BE2C (cell line): ENCODE measurements at regions not wholly inside any gene's neighbourhood (a gene's known extent, or its start where the extent isn't known, plus 50 kb on each side); places are given as distances from the start of the nearest gene placed in this dataset.
"Not testable (repeated sequence)": the region's sequence is repeated elsewhere in the genome, so short reads cannot be mapped to it uniquely, and the experiment has no call there.

Experiments
- DNase-seq: peaks from one replicate; pipeline ENCODE4 v3.0.0-alpha.2; 2020
- H3K27me3 ChIP-seq: fragments of 250-450 bp; sonication (Bioruptor Pico); 2 replicates; pipeline ENCODE4 v1.5.1; 2020; ENCODE audit warnings: mild to moderate bottlenecking
- H3K36me3 ChIP-seq: fragments of 250-450 bp; sonication (Bioruptor Pico); 2 replicates; pipeline ENCODE4 v1.5.1; 2020; ENCODE audit warnings: mild to moderate bottlenecking
- H3K4me1 ChIP-seq: fragments of 250-450 bp; sonication (Bioruptor Pico); 2 replicates; pipeline ENCODE4 v1.5.1; 2020
- H3K4me3 ChIP-seq: 2 replicates; pipeline ENCODE4 v1.5.1; 2011; ENCODE audit warnings: low read depth, low read length
- H3K9me3 ChIP-seq: fragments of 250-450 bp; sonication (Bioruptor Pico); 2 replicates; pipeline ENCODE4 v1.5.1; 2020
- CTCF ChIP-seq: IDR thresholded peaks from 2 replicates; pipeline ENCODE4 v1.5.1; 2012; ENCODE audit warnings: mild to moderate bottlenecking, low read depth, low read length

DNA sequence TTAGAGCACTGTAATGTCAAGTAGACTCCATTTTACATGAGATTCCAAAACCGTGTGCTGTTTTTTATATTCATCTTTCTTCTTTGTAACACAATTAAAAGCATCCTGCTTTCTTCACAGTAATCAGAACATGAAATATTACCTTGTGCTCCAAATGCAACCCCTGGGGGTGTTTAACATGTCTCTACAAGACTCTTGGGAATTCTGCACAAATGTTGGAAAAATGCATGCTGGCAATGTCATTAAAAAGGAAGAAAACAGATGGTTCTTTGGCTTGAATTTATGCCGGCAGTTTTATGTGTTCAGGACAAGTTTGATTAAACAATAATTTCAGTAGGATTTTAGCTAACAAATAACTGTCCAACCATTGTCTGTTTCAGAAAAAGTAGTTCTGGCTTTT lies 159.1 kb downstream of the LIG4 start:
- DNase-seq = no peak
- TF ChIP-seq CTCF = no peak
- Histone ChIP-seq H3K4me1 (peaks cover 4% of the 10 kb centered on the region), H3K4me3 (no peak overlapping the region), H3K36me3 (no peaks in the 10 kb centered on the region), H3K9me3 (no peaks in the 10 kb centered on the region), H3K27me3 (no peaks in the 10 kb centered on the region)

- no peak overlapping the region for H3K4me3 ChIP-seq
- H3K36me3 ChIP-seq = no peaks in the 10 kb centered on the region
- H3K4me1 ChIP-seq = peaks cover 3% of the 10 kb centered on the region; the same call in 1 of the 2 replicates
- no peak for DNase-seq
- no peaks in the 10 kb centered on the region for H3K9me3 ChIP-seq
- no peaks in the 10 kb centered on the region for H3K27me3 ChIP-seq
- no peak for TF ChIP-seq CTCF
Observed at GRCh38 chr13:108049211-108049610, 166.1 kb downstream of the LIG4 start.

- no peak for TF ChIP-seq CTCF
- H3K4me3 ChIP-seq = no peak overlapping the region
- no peak for DNase-seq
- H3K36me3 ChIP-seq = no peaks in the 10 kb centered on the region
- no peaks in the 10 kb centered on the region for H3K27me3 ChIP-seq
- no peaks in the 10 kb centered on the region for H3K9me3 ChIP-seq
- peaks cover 3% of the 10 kb centered on the region; the same call in 1 of the 2 replicates for H3K4me1 ChIP-seq
Observed at GRCh38 chr13:108044954-108045353, 170.4 kb downstream of the LIG4 start.

GRCh38 chr13:108042866-108043265 lies 172.5 kb downstream of the LIG4 start:
- not testable (repeated sequence) for H3K4me3 ChIP-seq, H3K36me3 ChIP-seq, H3K9me3 ChIP-seq, DNase-seq, H3K4me1 ChIP-seq, H3K27me3 ChIP-seq

- H3K4me3 ChIP-seq = no peak overlapping the region
- DNase-seq = no peak
- no peak for TF ChIP-seq CTCF
- no peaks in the 10 kb centered on the region for H3K36me3 ChIP-seq
- H3K9me3 ChIP-seq = no peaks in the 10 kb centered on the region
- no peaks in the 10 kb centered on the region for H3K4me1 ChIP-seq
- no peaks in the 10 kb centered on the region for H3K27me3 ChIP-seq
Observed at GRCh38 chr13:108037348-108037747, 178.0 kb downstream of the LIG4 start.

DNA sequence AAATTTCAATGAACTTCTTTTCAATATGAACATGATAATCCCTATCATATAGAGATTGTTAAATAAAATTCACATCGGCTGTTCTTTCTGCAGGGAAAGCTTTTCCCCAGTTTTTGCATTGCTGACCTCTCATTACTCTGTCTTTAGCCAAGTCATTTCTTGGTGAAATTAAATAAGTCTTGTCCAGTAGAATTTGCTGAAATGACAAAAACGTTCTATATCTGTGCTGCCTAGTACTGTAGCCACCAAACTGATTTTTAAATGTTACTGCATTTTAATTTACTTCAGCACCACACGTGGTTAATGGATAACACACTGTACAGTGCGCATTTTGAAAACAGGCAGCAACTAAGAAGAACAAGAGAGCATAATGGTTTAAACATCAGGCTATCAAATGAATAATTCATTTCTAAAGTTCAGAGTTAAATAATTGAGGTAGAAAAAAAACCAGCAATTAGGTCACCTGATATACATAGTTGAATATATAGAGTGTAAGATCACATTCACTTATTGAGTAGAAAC lies 178.9 kb downstream of the LIG4 start:
- H3K9me3 ChIP-seq = no peaks in the 10 kb centered on the region
- no peaks in the 10 kb centered on the region for H3K4me1 ChIP-seq
- no peak overlapping the region for H3K4me3 ChIP-seq
- no peak for DNase-seq
- no peaks in the 10 kb centered on the region for H3K27me3 ChIP-seq
- no peak for TF ChIP-seq CTCF
- no peaks in the 10 kb centered on the region for H3K36me3 ChIP-seq

- H3K36me3 ChIP-seq = no peaks in the 10 kb centered on the region
- no peaks in the 10 kb centered on the region for H3K27me3 ChIP-seq
- H3K9me3 ChIP-seq = no peaks in the 10 kb centered on the region
- no peak overlapping the region for H3K4me3 ChIP-seq
- DNase-seq = no peak
- no peaks in the 10 kb centered on the region for H3K4me1 ChIP-seq
- no peak for TF ChIP-seq CTCF
Observed at GRCh38 chr13:108034909-108035410, 180.4 kb downstream of the LIG4 start.
